Stimulated activated CD4-positive, alpha-beta T cell treated with anti-CD3 and anti-CD28 coated beads, Interleukin-1b, Interleukin-23, amount 100 ng/mL, for 48 hours (primary cell): ENCODE measurements at regions not wholly inside any gene's neighbourhood (a gene's known extent, or its start where the extent isn't known, plus 50 kb on each side); places are given as distances from the start of the nearest gene placed in this dataset.
"Not testable (repeated sequence)": the region's sequence is repeated elsewhere in the genome, so short reads cannot be mapped to it uniquely, and the experiment has no call there.

Experiments
- DNase-seq: peaks from one replicate; pipeline ENCODE4 v3.0.0-alpha.2; 2020

GRCh38 chr4:112952313-112952700 lies 97.1 kb upstream of the ANK2 start:
- DNase-seq, result no peak

GRCh38 chr4:112953262-112953661 lies 96.2 kb upstream of the ANK2 start:
- DNase-seq, result no peak

- DNase-seq, result no peak
Observed at GRCh38 chr4:112954286-112954685, 95.2 kb upstream of the ANK2 start.

- DNase-seq, result no peak
Observed at GRCh38 chr4:112956484-112956896, 93.0 kb upstream of the ANK2 start.

GRCh38 chr4:112957764-112958163 lies 91.7 kb upstream of the ANK2 start:
- DNase-seq, result not testable (repeated sequence)

GRCh38 chr4:112966701-112967488 lies 82.6 kb upstream of the ANK2 start:
- DNase-seq, result no peak

- no peak for DNase-seq
Observed at GRCh38 chr4:112968451-112969159, 80.8 kb upstream of the ANK2 start.

GRCh38 chr4:112970903-112971302 lies 78.5 kb upstream of the ANK2 start:
- no peak for DNase-seq

- no peak for DNase-seq
Observed at GRCh38 chr4:112973750-112974251, 75.7 kb upstream of the ANK2 start.

GRCh38 chr4:112975567-112976355 lies 73.7 kb upstream of the ANK2 start:
- DNase-seq, result no peak

GRCh38 chr4:112978691-112979472 lies 70.6 kb upstream of the ANK2 start:
- DNase-seq, result no peak

- no peak for DNase-seq
Observed at GRCh38 chr4:112979881-112980421, 69.5 kb upstream of the ANK2 start.

GRCh38 chr4:112982680-112983079 lies 66.8 kb upstream of the ANK2 start:
- DNase-seq, result no peak

- DNase-seq, result no peak
Observed at GRCh38 chr4:112994732-112995464, 54.6 kb upstream of the ANK2 start.
